ENCODE measurements at regions not wholly inside any gene's neighbourhood (a gene's known extent, or its start where the extent isn't known, plus 50 kb on each side); places are given as distances from the start of the nearest gene placed in this dataset.

- TF ChIP-seq POLR2AphosphoS5 (IDR thresholded peaks at IDR 0.05; ENCODE audit: low read depth) = no peak
- no peak for TF ChIP-seq CTCF (IDR thresholded peaks at IDR 0.05; ENCODE audit: insufficient read depth, low read length)
- TF ChIP-seq SPI1 (IDR thresholded peaks at IDR 0.05; ENCODE audit: borderline replicate concordance, low read depth) = no peak
- no peak for TF ChIP-seq REST (IDR thresholded peaks at IDR 0.05; ENCODE audit: insufficient replicate concordance, low read depth)
- no peak for DNase-seq (ENCODE audit: low read depth in 1 of 2, low spot score in 1 of 2)
- no peak overlapping the region for H3K4me3 ChIP-seq (replicated peaks; ENCODE audit: insufficient read depth, low read length)
- H3K27ac ChIP-seq (replicated peaks) = no peak overlapping the region
- H3K27me3 ChIP-seq (ENCODE audit: insufficient read depth, poor library complexity, severe bottlenecking) = no peaks in the 10 kb centered on the region
Measured at GRCh38 chr2:60324536-60324935, 228.9 kb downstream of the BCL11A start.

- Histone ChIP-seq H3K27me3 (ENCODE audit: insufficient read depth, poor library complexity, severe bottlenecking) (no peaks in the 10 kb centered on the region), H3K27ac (replicated peaks) (no peak overlapping the region), H3K4me3 (replicated peaks; ENCODE audit: insufficient read depth, low read length) (no peak overlapping the region)
- TF ChIP-seq SPI1 (IDR thresholded peaks at IDR 0.05; ENCODE audit: borderline replicate concordance, low read depth) = no peak
- no peak for TF ChIP-seq CTCF (IDR thresholded peaks at IDR 0.05; ENCODE audit: insufficient read depth, low read length)
- no peak for TF ChIP-seq GABPA (IDR thresholded peaks at IDR 0.05; ENCODE audit: low read depth)
- no peak for TF ChIP-seq REST (IDR thresholded peaks at IDR 0.05; ENCODE audit: insufficient replicate concordance, low read depth)
- TF ChIP-seq POLR2AphosphoS5 (IDR thresholded peaks at IDR 0.05; ENCODE audit: low read depth) = no peak
- no peak for DNase-seq (ENCODE audit: low read depth in 1 of 2, low spot score in 1 of 2)
Measured at GRCh38 chr2:60321816-60322215, 231.6 kb downstream of the BCL11A start.

- Histone ChIP-seq H3K27ac (replicated peaks) (no peak overlapping the region), H3K27me3 (ENCODE audit: insufficient read depth, poor library complexity, severe bottlenecking) (no peaks in the 10 kb centered on the region), H3K4me3 (replicated peaks; ENCODE audit: insufficient read depth, low read length) (no peak overlapping the region)
- no peak for TF ChIP-seq GABPA (IDR thresholded peaks at IDR 0.05; ENCODE audit: low read depth)
- TF ChIP-seq REST (IDR thresholded peaks at IDR 0.05; ENCODE audit: insufficient replicate concordance, low read depth) = no peak
- TF ChIP-seq POLR2AphosphoS5 (IDR thresholded peaks at IDR 0.05; ENCODE audit: low read depth) = no peak
- no peak for TF ChIP-seq CTCF (IDR thresholded peaks at IDR 0.05; ENCODE audit: insufficient read depth, low read length)
- TF ChIP-seq SPI1 (IDR thresholded peaks at IDR 0.05; ENCODE audit: borderline replicate concordance, low read depth) = no peak
- DNase-seq (ENCODE audit: low read depth in 1 of 2, low spot score in 1 of 2) = no peak
Measured at GRCh38 chr2:60320724-60321123, 232.7 kb downstream of the BCL11A start.

All from HL-60 (cell line).